GM23248 (cell line): ENCODE measurements at regions not wholly inside any gene's neighbourhood (a gene's known extent, or its start where the extent isn't known, plus 50 kb on each side); places are given as distances from the start of the nearest gene placed in this dataset.

Experiments
- EZH2 ChIP-seq: fragments of 200-600 bp; sonication (generic); IDR thresholded peaks from 2 replicates; pipeline ENCODE4 v1.6.1; 2018; ENCODE audit warnings: antibody characterized with exemption, mild to moderate bottlenecking; ENCODE audit not compliant: insufficient read depth, poor library complexity, severe bottlenecking
- EZH2phosphoT487 ChIP-seq: fragments of 200-600 bp; sonication (generic); IDR thresholded peaks from 2 replicates; pipeline ENCODE4 v1.6.1; 2018; ENCODE audit warnings: antibody characterized with exemption, moderate library complexity, mild to moderate bottlenecking, low read depth; ENCODE audit not compliant: insufficient read depth

GRCh38 chr1:232239998-232240397 lies 389.9 kb downstream of the SIPA1L2 start:
- no peak for TF ChIP-seq EZH2
- TF ChIP-seq EZH2phosphoT487 = no peak
